A549 (cell line): ENCODE measurements at regions not wholly inside any gene's neighbourhood (a gene's known extent, or its start where the extent isn't known, plus 50 kb on each side); places are given as distances from the start of the nearest gene placed in this dataset.

Experiments
- ATAC-seq, 2 experiments: fragments of 200-7000 bp in 1 of 2; fragments of >200 bp in 1 of 2; cut with Nextera tagmentation in 1 of 2; cut with Tn5 transposase in 1 of 2; 3 replicates each; pipeline versions ENCODE4 v1.8.0 to v1.9.1; 2018 to 2020; ENCODE audit warnings: mild to moderate bottlenecking in 1 of 2, moderate library complexity in 1 of 2
- CTCF ChIA-PET: fragments of 300-600 bp; sonication (Branson Sonifier 250); formaldehyde crosslinking; extraction: SDS; loops from one replicate; lab custom pipeline; 2021; ENCODE audit warnings: antibody characterized with exemption, inconsistent platforms; lab: Yijun Ruan, JAX
- POLR2A ChIA-PET: fragments of 350-600 bp; formaldehyde crosslinking; extraction: SDS; loops from one replicate; lab custom pipeline; 2021; ENCODE audit warnings: antibody characterized with exemption, inconsistent platforms; lab: Yijun Ruan, JAX
- DNase-seq, 2 experiments: peaks; one replicate each; pipeline versions ENCODE4 v3.0.0 to v3.0.0-alpha.2; 2011 to 2016; ENCODE audit warnings: low read depth in 1 of 2, low spot score in 1 of 2
- FAIRE-seq: peaks from 2 replicates; lab custom pipeline; 2011; peaks lifted over from hg19 to GRCh38; lab: Jason Lieb, UNC
- H3K27ac ChIP-seq, 2 experiments: fragments of >200 bp; sonication (Bioruptor Twin); formaldehyde crosslinking; 3 replicates each; pipeline ENCODE4 v1.5.1; 2016 to 2017
- H3K4me1 ChIP-seq: fragments of >200 bp; sonication (Bioruptor Twin); formaldehyde crosslinking; 3 replicates; pipeline ENCODE4 v1.6.1; 2016
- H3K4me2 ChIP-seq: fragments of >200 bp; sonication (Bioruptor Twin); formaldehyde crosslinking; 3 replicates; pipeline ENCODE4 v1.6.1; 2016
- H3K4me3 ChIP-seq: fragments of >200 bp; sonication (Bioruptor Twin); formaldehyde crosslinking; 3 replicates; pipeline ENCODE4 v1.5.1; 2016
- H3K9me3 ChIP-seq: fragments of >200 bp; sonication (Bioruptor Twin); formaldehyde crosslinking; 3 replicates; pipeline ENCODE4 v1.6.1; 2016
- ATOH8 ChIP-seq: fragments of 250-450 bp; sonication (Bioruptor Pico); IDR thresholded peaks from 2 replicates; pipeline ENCODE4 v1.5.0; 2020; ENCODE audit warnings: low read depth, mild to moderate bottlenecking, moderate library complexity
- BCL3 ChIP-seq: fragments of >200 bp; sonication (Bioruptor Twin); formaldehyde crosslinking; IDR thresholded peaks from 3 replicates; pipeline ENCODE4 v1.6.1; 2016
- BHLHE40 ChIP-seq: IDR thresholded peaks from 2 replicates; pipeline ENCODE4 v1.6.1; 2012; ENCODE audit warnings: low read depth, low read length, inconsistent platforms
- CHD2 ChIP-seq: fragments of 150-350 bp; IDR thresholded peaks from 2 replicates; pipeline ENCODE4 v1.6.1; 2014; ENCODE audit warnings: low read length; ENCODE audit not compliant: partially characterized antibody
- CTCF ChIP-seq: fragments of >200 bp; sonication (Bioruptor Twin); formaldehyde crosslinking; IDR thresholded peaks from 3 replicates; pipeline ENCODE4 v1.5.1; 2016
- EHMT2 ChIP-seq: fragments of 200-600 bp; sonication (generic); IDR thresholded peaks from 2 replicates; pipeline ENCODE4 v1.6.1; 2016; ENCODE audit warnings: antibody characterized with exemption, low read depth, mild to moderate bottlenecking, moderate library complexity
- GATA3 ChIP-seq: IDR thresholded peaks from 2 replicates; pipeline ENCODE4 v1.6.1; 2012; ENCODE audit warnings: borderline replicate concordance
- HOXA7 ChIP-seq: fragments of 250-450 bp; sonication (Bioruptor Pico); IDR thresholded peaks from 2 replicates; pipeline ENCODE4 v1.5.0; 2020; ENCODE audit warnings: mild to moderate bottlenecking, moderate library complexity
- MAFK ChIP-seq: fragments of 450-650 bp; IDR thresholded peaks from 2 replicates; pipeline ENCODE4 v1.6.1; 2014; ENCODE audit not compliant: partially characterized antibody
- MAZ ChIP-seq: fragments of 150-350 bp; IDR thresholded peaks from 2 replicates; pipeline ENCODE4 v1.6.1; 2014; ENCODE audit warnings: antibody characterized with exemption, low read depth, low read length, borderline replicate concordance
- NR3C1 ChIP-seq: fragments of >200 bp; sonication (Bioruptor Twin); formaldehyde crosslinking; IDR thresholded peaks from 3 replicates; pipeline ENCODE4 v1.6.1; 2017
- POLR2A ChIP-seq: IDR thresholded peaks from 2 replicates; pipeline ENCODE4 v1.6.1; 2012; ENCODE audit warnings: mild to moderate bottlenecking, low read length
- REST ChIP-seq: fragments of 200-600 bp; sonication (generic); IDR thresholded peaks from 2 replicates; pipeline ENCODE4 v1.6.1; 2016; ENCODE audit warnings: antibody characterized with exemption, mild to moderate bottlenecking, moderate library complexity
- TP53 ChIP-seq: fragments of 250-450 bp; sonication (Bioruptor Pico); IDR thresholded peaks from 2 replicates; pipeline ENCODE4 v1.5.0; 2021; ENCODE audit warnings: mild to moderate bottlenecking, moderate library complexity
- ZFP36 ChIP-seq: fragments of 450-650 bp; IDR thresholded peaks from 2 replicates; pipeline ENCODE4 v1.6.1; 2014; ENCODE audit warnings: borderline replicate concordance; ENCODE audit not compliant: partially characterized antibody
- WGBS: methylation state at CpG from one replicate; pipeline ENCODE4 v1.1.6; 2017; ENCODE audit errors: missing lambda C conversion rate; 5-methylcytosine and 5-hydroxymethylcytosine counted together
- TF ChIP-seq, protein P1 (sequence below): IDR thresholded peaks from 2 replicates; pipeline ENCODE4 v1.6.1; 2012; ENCODE audit warnings: low read depth, borderline replicate concordance
- TF ChIP-seq, protein P2 (sequence below): fragments of 250-450 bp; sonication (Bioruptor Pico); IDR thresholded peaks from 2 replicates; pipeline ENCODE4 v1.5.0; 2021; ENCODE audit warnings: mild to moderate bottlenecking, moderate library complexity, borderline replicate concordance
- TF ChIP-seq, protein P3 (sequence below): fragments of >200 bp; sonication (Bioruptor Twin); formaldehyde crosslinking; IDR thresholded peaks from 2 replicates; pipeline ENCODE4 v1.6.1; 2016

GRCh38 chr5:173441053-173441628 lies 112.9 kb upstream of the STC2 start:
- H3K27ac ChIP-seq: no peak overlapping the region
- TF ChIP-seq GATA3: no peak
- no peak for TF ChIP-seq BHLHE40
- no peak for TF ChIP-seq CHD2
- no peak for TF ChIP-seq POLR2A
- no peak for TF ChIP-seq CTCF
- TF ChIP-seq, protein P1, sequence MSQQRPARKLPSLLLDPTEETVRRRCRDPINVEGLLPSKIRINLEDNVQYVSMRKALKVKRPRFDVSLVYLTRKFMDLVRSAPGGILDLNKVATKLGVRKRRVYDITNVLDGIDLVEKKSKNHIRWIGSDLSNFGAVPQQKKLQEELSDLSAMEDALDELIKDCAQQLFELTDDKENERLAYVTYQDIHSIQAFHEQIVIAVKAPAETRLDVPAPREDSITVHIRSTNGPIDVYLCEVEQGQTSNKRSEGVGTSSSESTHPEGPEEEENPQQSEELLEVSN: no peak
- TF ChIP-seq NR3C1: no peak
- TF ChIP-seq ZFP36: no peak
- no peak for TF ChIP-seq REST
- no peak for TF ChIP-seq BCL3
- TF ChIP-seq HOXA7 (CRISPR knock-in tag): no peak
- TF ChIP-seq TP53 (CRISPR knock-in tag): no peak
- TF ChIP-seq, protein P2, sequence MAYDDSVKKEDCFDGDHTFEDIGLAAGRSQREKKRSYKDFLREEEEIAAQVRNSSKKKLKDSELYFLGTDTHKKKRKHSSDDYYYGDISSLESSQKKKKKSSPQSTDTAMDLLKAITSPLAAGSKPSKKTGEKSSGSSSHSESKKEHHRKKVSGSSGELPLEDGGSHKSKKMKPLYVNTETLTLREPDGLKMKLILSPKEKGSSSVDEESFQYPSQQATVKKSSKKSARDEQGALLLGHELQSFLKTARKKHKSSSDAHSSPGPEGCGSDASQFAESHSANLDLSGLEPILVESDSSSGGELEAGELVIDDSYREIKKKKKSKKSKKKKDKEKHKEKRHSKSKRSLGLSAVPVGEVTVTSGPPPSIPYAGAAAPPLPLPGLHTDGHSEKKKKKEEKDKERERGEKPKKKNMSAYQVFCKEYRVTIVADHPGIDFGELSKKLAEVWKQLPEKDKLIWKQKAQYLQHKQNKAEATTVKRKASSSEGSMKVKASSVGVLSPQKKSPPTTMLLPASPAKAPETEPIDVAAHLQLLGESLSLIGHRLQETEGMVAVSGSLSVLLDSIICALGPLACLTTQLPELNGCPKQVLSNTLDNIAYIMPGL: no peak
- no peak for TF ChIP-seq ATOH8 (CRISPR knock-in tag)
- TF ChIP-seq, protein P3, sequence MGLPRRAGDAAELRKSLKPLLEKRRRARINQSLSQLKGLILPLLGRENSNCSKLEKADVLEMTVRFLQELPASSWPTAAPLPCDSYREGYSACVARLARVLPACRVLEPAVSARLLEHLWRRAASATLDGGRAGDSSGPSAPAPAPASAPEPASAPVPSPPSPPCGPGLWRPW: no peak
- no peak for TF ChIP-seq MAFK
- DNase-seq: no peak
- H3K4me2 ChIP-seq: no peak overlapping the region
- FAIRE-seq: no peak
- 60% methylated on average over 4 of the region's 4 CpGs for WGBS
- ATAC-seq: no peak
- ChIA-PET CTCF (interaction anchor here (1.1 kb wide), 1 partner anchor 132 kb away, joined by 3 read pairs; no protein-coding TSS in a partner anchor), POLR2A (no interaction called here)
- no peaks in the 10 kb centered on the region for H3K4me1 ChIP-seq
- H3K9me3 ChIP-seq: no peaks in the 10 kb centered on the region
- H3K4me3 ChIP-seq: no peak overlapping the region

DNA sequence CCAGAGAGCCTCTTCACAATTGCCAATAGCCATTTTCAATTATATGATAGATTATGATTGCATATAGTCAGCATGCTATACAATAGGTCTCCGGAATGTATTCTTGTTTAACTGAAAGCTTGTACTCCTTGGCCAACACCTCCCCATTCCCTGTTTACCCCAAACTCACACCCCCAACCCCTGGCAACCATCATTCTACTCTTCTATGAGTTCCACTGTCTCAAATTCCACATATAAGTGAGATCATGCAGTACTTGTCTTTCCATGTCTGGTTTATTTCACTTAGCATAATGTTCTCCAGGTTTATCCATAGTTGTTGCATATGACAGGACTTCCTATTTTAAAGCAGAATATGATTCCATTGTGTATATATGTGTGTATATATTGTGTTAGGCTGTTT lies 110.7 kb upstream of the STC2 start:
- FAIRE-seq: no peak
- Histone ChIP-seq H3K9me3 (no peaks in the 10 kb centered on the region), H3K4me2 (no peak overlapping the region), H3K4me3 (no peak overlapping the region), H3K27ac (no peak overlapping the region), H3K4me1 (no peaks in the 10 kb centered on the region)
- WGBS: 81% methylated on average over 1 of the region's 1 CpG
- no peak for ATAC-seq
- ChIA-PET CTCF (interaction anchor here (1.0 kb wide), 1 partner anchor 134 kb away, joined by 3 read pairs; no protein-coding TSS in a partner anchor), POLR2A (no interaction called here)
- DNase-seq: no peak
- TF ChIP-seq REST (no peak), HOXA7 (CRISPR knock-in tag) (no peak), MAZ (no peak), EHMT2 (no peak)
- TF ChIP-seq, protein P2: no peak
